ENCODE measurements at regions not wholly inside any gene's neighbourhood (a gene's known extent, or its start where the extent isn't known, plus 50 kb on each side); places are given as distances from the start of the nearest gene placed in this dataset.

- no TSS peak for BruUV-seq (replicated peaks)
- no peaks in the 10 kb centered on the region for H3K36me3 ChIP-seq (ENCODE audit: control insufficient read depth in 2 of 2, insufficient read depth in 2 of 2, low read length in 1 of 2)
- H3K79me2 ChIP-seq (ENCODE audit: control insufficient read depth, insufficient read depth, low read length), result no peaks in the 10 kb centered on the region
- H2AFZ ChIP-seq (ENCODE audit: control insufficient read depth, low read depth, low read length), result no peak overlapping the region
- in situ Hi-C loops (cut with MboI) (no loop called here), intact Hi-C loops (cut with micrococcal nuclease; ENCODE audit: unreplicated experiment) (no loop called here)
- FAIRE-seq (no peak), DNase-seq (ENCODE audit: low read depth, low spot score) (no peak), ATAC-seq (no peak)
- SMC1A ChIA-PET (ENCODE audit: uncharacterized antibody, unreplicated experiment), result no interaction called here
- POLR2A ChIA-PET, result no interaction called here
- no peaks in the 10 kb centered on the region for H4K20me1 ChIP-seq (ENCODE audit: control insufficient read depth, insufficient read depth)
- no peak overlapping the region for H3K4me2 ChIP-seq (ENCODE audit: control insufficient read depth, insufficient read depth)
- TF ChIP-seq NFYA (IDR thresholded peaks at IDR 0.05; ENCODE audit: borderline replicate concordance, low read depth, low read length) (no peak), CBFB (IDR thresholded peaks at IDR 0.05; ENCODE audit: low read depth) (no peak), SMC3 (IDR thresholded peaks at IDR 0.05; ENCODE audit: borderline replicate concordance, low read length) (no peak), MXI1 (IDR thresholded peaks at IDR 0.05; ENCODE audit: low read depth, low read length) (no peak), NFYB (IDR thresholded peaks at IDR 0.05; ENCODE audit: insufficient read depth, low read depth, low read length) (no peak), ZNF592 (IDR thresholded peaks at IDR 0.05) (no peak), PKNOX1 (IDR thresholded peaks at IDR 0.05) (no peak), SKIL (IDR thresholded peaks at IDR 0.05; ENCODE audit: low read depth, poor library complexity, severe bottlenecking) (no peak)
- no peaks in the 10 kb centered on the region for H3K27me3 ChIP-seq (replicated peaks in 1 of 2; ENCODE audit: control insufficient read depth in 2 of 2, insufficient read depth in 2 of 2, low read length in 1 of 2)
- no peaks in the 10 kb centered on the region for H3K4me1 ChIP-seq (ENCODE audit: control insufficient read depth, insufficient read depth, low read length)
- no peak overlapping the region for H3K4me3 ChIP-seq
- H3K9ac ChIP-seq (ENCODE audit: control insufficient read depth, insufficient read depth, low read length), result no peak overlapping the region
- H3K27ac ChIP-seq (ENCODE audit: control insufficient read depth, insufficient read depth), result no peak overlapping the region
- RAD21 ChIA-PET (ENCODE audit: unreplicated experiment), result no interaction called here
- no peaks in the 10 kb centered on the region for H3K9me3 ChIP-seq (replicated peaks; ENCODE audit: control insufficient read depth, insufficient read depth, low read length)
- CTCF ChIA-PET, result no interaction called here
Observed at GRCh38 chr2:194214192-194214591, 1442.8 kb upstream of the SLC39A10 start.

All from GM12878 (cell line).